HCT116 (cell line): ENCODE measurements at regions not wholly inside any gene's neighbourhood (a gene's known extent, or its start where the extent isn't known, plus 50 kb on each side); places are given as distances from the start of the nearest gene placed in this dataset.

Experiments
- ATAC-seq: fragments of 200-7000 bp; cut with Tn5 transposase; 2 replicates; pipeline ENCODE4 v1.9.1; 2020; ENCODE audit warnings: mild to moderate bottlenecking, moderate library complexity
- BruUV-seq: library from RNA; stranded (reverse); fragments of 400-500 nt; replicated peaks from 2 replicates; lab custom pipeline; 2021; lab: Mats Ljungman, UMichigan
- CTCF ChIA-PET: fragments of 300-600 bp; sonication (Branson Sonifier 250); formaldehyde crosslinking; loops from one replicate; lab custom pipeline; 2021; ENCODE audit warnings: antibody characterized with exemption; lab: Charles Lee
- POLR2A ChIA-PET: fragments of 300-600, 350-600 bp; sonication (Branson Sonifier 250); formaldehyde crosslinking; loops from one replicate; lab custom pipeline; 2021; ENCODE audit warnings: antibody characterized with exemption; lab: Charles Lee
- RAD21 ChIA-PET, 2 experiments: fragments of 300-600 bp; sonication (Branson Sonifier 250); formaldehyde crosslinking; loops; one replicate each; lab custom pipeline; 2023; ENCODE audit warnings: low total read pairs in 2 of 2; ENCODE audit not compliant: uncharacterized antibody in 2 of 2, unreplicated experiment in 2 of 2, low non-redundant PET in 1 of 2; lab: Charles Lee
- DNase-seq: peaks from one replicate; pipeline ENCODE4 v3.0.0-alpha.2; 2010; ENCODE audit warnings: low read depth, low spot score
- H2AFZ ChIP-seq: fragments of 200-600 bp; shearing (Covaris generic), sonication (generic); 2 replicates; pipeline ENCODE4 v1.6.1; 2017; ENCODE audit warnings: low read depth, mixed run types, mixed read lengths, antibody characterized with exemption, low read length; ENCODE audit not compliant: poor library complexity, severe bottlenecking
- H3K27ac ChIP-seq: 2 replicates; pipeline ENCODE4 v1.5.1; 2012; ENCODE audit warnings: low read depth, low read length
- H3K27me3 ChIP-seq: fragments of 200-600 bp; sonication (generic); 2 replicates; pipeline ENCODE4 v1.6.1; 2016; ENCODE audit warnings: mixed run types, low read length, mixed read lengths; ENCODE audit not compliant: insufficient read depth
- H3K36me3 ChIP-seq, 2 experiments: fragments of 200-500 bp in 1 of 2; fragments of 200-600 bp in 1 of 2; sonication (Bioruptor generic) in 1 of 2; sonication (generic) in 1 of 2; 2 replicates each; pipeline versions ENCODE4 v1.5.1 to v1.6.1; 2014 to 2016; ENCODE audit warnings: low read length in 2 of 2, inconsistent platforms in 1 of 2, mixed read lengths in 1 of 2, mixed run types in 1 of 2; ENCODE audit not compliant: insufficient read depth in 2 of 2, control insufficient read depth in 1 of 2
- H3K4me1 ChIP-seq, 2 experiments: fragments of 200-600 bp in 1 of 2; sonication (generic) in 1 of 2; 2 replicates each; pipeline versions ENCODE4 v1.5.1 to v1.6.1; 2012 to 2017; ENCODE audit warnings: low read length in 2 of 2, inconsistent platforms in 1 of 2, mild to moderate bottlenecking in 1 of 2, mixed read lengths in 1 of 2, mixed run types in 1 of 2, moderate library complexity in 1 of 2; ENCODE audit not compliant: insufficient read depth in 2 of 2, control insufficient read depth in 1 of 2
- H3K4me2 ChIP-seq: fragments of 200-600 bp; sonication (generic); 2 replicates; pipeline ENCODE4 v1.6.1; 2017; ENCODE audit warnings: mixed run types, low read length, mixed read lengths
- H3K4me3 ChIP-seq, 2 experiments: fragments of 200-600 bp in 1 of 2; sonication (generic) in 1 of 2; replicated peaks in 1 of 2; 2 replicates each; pipeline ENCODE4 v1.5.1; 2011 to 2016; ENCODE audit warnings: low read length in 2 of 2, control low read depth in 1 of 2, low read depth in 1 of 2, mild to moderate bottlenecking in 1 of 2, mixed read lengths in 1 of 2, mixed run types in 1 of 2
- H3K79me2 ChIP-seq: fragments of 200-600 bp; sonication (generic); 2 replicates; pipeline ENCODE4 v1.6.1; 2017; ENCODE audit warnings: mild to moderate bottlenecking, mixed run types, low read length, moderate library complexity, mixed read lengths; ENCODE audit not compliant: insufficient read depth
- H3K9ac ChIP-seq: fragments of 200-600 bp; sonication (generic); 2 replicates; pipeline ENCODE4 v1.6.1; 2016; ENCODE audit warnings: low read length, mixed read lengths
- H3K9me2 ChIP-seq: fragments of 200-600 bp; sonication (generic), shearing (Covaris generic); 2 replicates; pipeline ENCODE4 v1.6.1; 2017; ENCODE audit warnings: mixed run types, mild to moderate bottlenecking, moderate library complexity; ENCODE audit not compliant: insufficient read depth
- H3K9me3 ChIP-seq, 2 experiments: fragments of 200-500 bp in 1 of 2; fragments of 200-600 bp in 1 of 2; sonication (Bioruptor generic) in 1 of 2; sonication (generic) in 1 of 2; 2 replicates each; pipeline ENCODE4 v1.6.1; 2014 to 2017; ENCODE audit warnings: low read length in 2 of 2, mixed read lengths in 2 of 2, inconsistent platforms in 1 of 2, low read depth in 1 of 2, mild to moderate bottlenecking in 1 of 2, mixed run types in 1 of 2, moderate library complexity in 1 of 2; ENCODE audit not compliant: control insufficient read depth in 1 of 2, insufficient read depth in 1 of 2
- H4K20me1 ChIP-seq: fragments of 200-600 bp; sonication (generic), shearing (Covaris generic); 2 replicates; pipeline ENCODE4 v1.6.1; 2017; ENCODE audit warnings: mixed run types, mild to moderate bottlenecking, moderate library complexity; ENCODE audit not compliant: insufficient read depth
- ATF3 ChIP-seq: IDR thresholded peaks from 2 replicates; pipeline ENCODE4 v1.6.1; 2012
- CBX3 ChIP-seq: IDR thresholded peaks from 2 replicates; pipeline ENCODE4 v1.6.1; 2012; ENCODE audit warnings: low read depth
- CEBPB ChIP-seq: IDR thresholded peaks from 2 replicates; pipeline ENCODE4 v1.6.1; 2012; ENCODE audit warnings: low read depth
- CTCF ChIP-seq, 3 experiments: fragments of 200-600 bp in 1 of 3; sonication (generic) in 1 of 3; IDR thresholded peaks in 2 of 3; conservative IDR thresholded peaks in 1 of 3; 2 replicates each; pipeline ENCODE4 v1.5.1; 2012 to 2017; ENCODE audit warnings: low read depth in 2 of 3, low read length in 2 of 3, antibody characterized with exemption in 1 of 3, borderline replicate concordance in 1 of 3, control low read depth in 1 of 3, mild to moderate bottlenecking in 1 of 3, mixed read lengths in 1 of 3, mixed run types in 1 of 3, moderate library complexity in 1 of 3; ENCODE audit not compliant: insufficient read depth in 1 of 3
- EGR1 ChIP-seq: IDR thresholded peaks from 2 replicates; pipeline ENCODE4 v1.6.1; 2012; ENCODE audit warnings: low read depth
- ELF1 ChIP-seq: IDR thresholded peaks from 2 replicates; pipeline ENCODE4 v1.6.1; 2012; ENCODE audit warnings: low read depth, borderline replicate concordance
- EZH2 ChIP-seq: fragments of 200-600 bp; sonication (generic); IDR thresholded peaks from 2 replicates; pipeline ENCODE4 v1.6.1; 2017; ENCODE audit warnings: antibody characterized with exemption, mixed run types
- EZH2phosphoT487 ChIP-seq: fragments of 200-600 bp; IDR thresholded peaks from 2 replicates; pipeline ENCODE4 v1.6.1; 2018; ENCODE audit warnings: antibody characterized with exemption, borderline replicate concordance
- FOSL1 ChIP-seq: IDR thresholded peaks from 2 replicates; pipeline ENCODE4 v1.6.1; 2012; ENCODE audit warnings: low read depth
- JUND ChIP-seq: IDR thresholded peaks from 2 replicates; pipeline ENCODE4 v1.6.1; 2012
- MAX ChIP-seq: IDR thresholded peaks from 2 replicates; pipeline ENCODE4 v1.6.1; 2012
- POLR2A ChIP-seq: IDR thresholded peaks from 2 replicates; pipeline ENCODE4 v1.7.0; 2011; ENCODE audit warnings: borderline replicate concordance; ENCODE audit not compliant: insufficient read depth, insufficient read length; ENCODE audit errors: extremely low read depth
- POLR2AphosphoS5 ChIP-seq: IDR thresholded peaks from 2 replicates; pipeline ENCODE4 v1.6.1; 2011; ENCODE audit warnings: mild to moderate bottlenecking, low read depth, low read length, moderate library complexity
- RAD21 ChIP-seq: IDR thresholded peaks from 2 replicates; pipeline ENCODE4 v1.6.1; 2012; ENCODE audit warnings: low read depth, mild to moderate bottlenecking
- SIN3A ChIP-seq: IDR thresholded peaks from 2 replicates; pipeline ENCODE4 v1.6.1; 2012; ENCODE audit warnings: low read depth
- SRF ChIP-seq: IDR thresholded peaks from 2 replicates; pipeline ENCODE4 v1.6.1; 2012; ENCODE audit warnings: low read depth
- TCF7L2 ChIP-seq: IDR thresholded peaks from 2 replicates; pipeline ENCODE4 v1.7.0; 2011; ENCODE audit warnings: borderline replicate concordance, inconsistent platforms; ENCODE audit not compliant: insufficient read depth, insufficient read length; ENCODE audit errors: extremely low read depth
- YY1 ChIP-seq: IDR thresholded peaks from 2 replicates; pipeline ENCODE4 v1.6.1; 2011; ENCODE audit warnings: low read length, low read depth, moderate library complexity, mild to moderate bottlenecking; ENCODE audit not compliant: insufficient replicate concordance; ENCODE audit errors: extremely low read depth
- ZNF274 ChIP-seq: fragments of 200-500 bp; sonication (Bioruptor generic); IDR thresholded peaks from 2 replicates; pipeline ENCODE4 v1.6.1; 2014; ENCODE audit warnings: mild to moderate bottlenecking, low read depth, low read length, inconsistent platforms
- intact Hi-C: fragments of 100-400 bp; cut with micrococcal nuclease; formaldehyde crosslinking; loops from 2 replicates; pipeline ENCODE4 v1.10.0; 2022

GRCh38 chr7:19557726-19558465 lies 150.9 kb downstream of the POLR1F start:
- POLR2A ChIA-PET: no interaction called here
- no peak overlapping the region for H3K4me2 ChIP-seq
- no peaks in the 10 kb centered on the region for H3K9me3 ChIP-seq
- intact Hi-C loops: no loop called here
- H3K4me3 ChIP-seq: no peak overlapping the region
- ATAC-seq (no peak), DNase-seq (no peak)
- H3K27ac ChIP-seq: no peak overlapping the region
- RAD21 ChIA-PET: no interaction called here
- CTCF ChIA-PET: no interaction called here
- TF ChIP-seq CBX3 (no peak), SIN3A (no peak), CEBPB (no peak), JUND (no peak), MAX (no peak), EGR1 (no peak), FOSL1 (no peak)
- H3K9me2 ChIP-seq: no peaks in the 10 kb centered on the region
- no peak overlapping the region for H3K9ac ChIP-seq
- no peaks in the 10 kb centered on the region for H3K27me3 ChIP-seq
- H3K36me3 ChIP-seq: no peaks in the 10 kb centered on the region
- no peaks in the 10 kb centered on the region for H4K20me1 ChIP-seq
- no peaks in the 10 kb centered on the region for H3K4me1 ChIP-seq
- no peak overlapping the region for H2AFZ ChIP-seq
- BruUV-seq: no TSS peak
- no peaks in the 10 kb centered on the region for H3K79me2 ChIP-seq

GRCh38 chr7:19554581-19554980 lies 154.3 kb downstream of the POLR1F start:
- Histone ChIP-seq H2AFZ (no peak overlapping the region), H3K36me3 (no peaks in the 10 kb centered on the region), H3K27ac (no peak overlapping the region), H3K9me2 (no peaks in the 10 kb centered on the region), H3K4me1 (no peaks in the 10 kb centered on the region), H3K79me2 (no peaks in the 10 kb centered on the region), H4K20me1 (no peaks in the 10 kb centered on the region), H3K9ac (no peak overlapping the region), H3K27me3 (no peaks in the 10 kb centered on the region), H3K4me2 (no peak overlapping the region), H3K4me3 (no peak overlapping the region), H3K9me3 (no peaks in the 10 kb centered on the region)
- no TSS peak for BruUV-seq
- CTCF ChIA-PET: no interaction called here
- POLR2A ChIA-PET: no interaction called here
- RAD21 ChIA-PET: no interaction called here
- intact Hi-C loops: no loop called here
- no peak for ATAC-seq
- no peak for DNase-seq
- TF ChIP-seq POLR2AphosphoS5 (no peak), MAX (no peak), JUND (no peak), FOSL1 (no peak), YY1 (no peak), ELF1 (no peak), SIN3A (no peak), CTCF (IDR thresholded peaks at IDR 0.05 in 2 of 3, conservative IDR thresholded peaks at IDR 0.05 in 1 of 3; ENCODE audit: borderline replicate concordance in 1 of 3, insufficient read depth in 1 of 3, low read depth in 2 of 3, low read length in 2 of 3) (no peak), EZH2phosphoT487 (no peak), SRF (no peak), POLR2A (no peak), ZNF274 (no peak), TCF7L2 (no peak), CEBPB (no peak), EGR1 (no peak), ATF3 (no peak), RAD21 (no peak), EZH2 (no peak)
